CD4-positive, alpha-beta T cell treated with Interferon alpha-2 for 1 hour (primary cell): ENCODE measurements at regions not wholly inside any gene's neighbourhood (a gene's known extent, or its start where the extent isn't known, plus 50 kb on each side); places are given as distances from the start of the nearest gene placed in this dataset.
"Not testable (repeated sequence)": the region's sequence is repeated elsewhere in the genome, so short reads cannot be mapped to it uniquely, and the experiment has no call there.

ENCODE experiments used
- DNase-seq, 2 donors: peaks; one replicate each; pipeline ENCODE4 v3.0.0-alpha.2; 2020 to 2022

DNA sequence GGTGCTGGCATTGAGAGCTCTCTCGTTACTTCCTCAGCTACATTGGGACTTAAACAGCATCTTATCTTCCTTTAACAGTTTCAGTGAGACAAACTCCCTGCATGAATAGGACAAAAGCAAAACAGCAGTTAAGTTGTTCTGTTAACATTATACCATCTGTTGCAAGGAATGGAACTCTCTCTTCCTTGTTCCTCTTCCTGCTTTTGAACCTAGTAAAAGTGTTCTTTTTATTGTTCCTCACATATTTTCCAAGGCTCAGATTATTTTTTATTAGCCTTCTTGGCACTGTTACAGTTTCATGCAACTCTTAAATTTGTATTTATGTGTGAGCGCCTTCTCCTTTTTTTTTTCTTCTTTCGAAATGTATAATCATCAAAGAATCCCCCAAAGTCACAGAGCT lies 202.6 kb upstream of the UFM1 start:
- no peak for DNase-seq

- DNase-seq, result no peak
Measured at GRCh38 chr13:38141792-38142191, 207.9 kb upstream of the UFM1 start.

- no peak for DNase-seq
Measured at GRCh38 chr13:38135592-38135991, 214.1 kb upstream of the UFM1 start.

- DNase-seq, result no peak
Measured at GRCh38 chr13:38121267-38121666, 228.4 kb upstream of the UFM1 start.

DNA sequence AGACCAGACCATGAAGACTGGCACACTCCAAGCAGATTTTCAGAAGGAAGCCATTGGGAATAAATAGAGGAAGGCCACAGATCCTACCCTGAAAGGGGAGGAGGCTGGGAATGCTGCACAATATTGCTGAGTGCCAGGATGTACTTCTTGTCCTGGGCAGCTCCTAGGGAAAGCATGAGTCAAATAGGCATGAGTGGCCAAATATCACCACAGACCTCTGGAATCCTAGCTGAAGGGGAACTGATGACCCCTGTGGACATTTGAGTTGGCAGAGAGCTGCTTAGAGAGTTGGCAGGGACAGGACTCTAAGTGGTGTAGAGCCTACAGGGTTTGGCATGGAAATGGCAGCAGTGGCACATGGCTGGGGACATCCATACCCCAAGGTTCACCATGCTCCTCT lies 234.3 kb upstream of the TRPC4 start:
- DNase-seq, result no peak

DNA sequence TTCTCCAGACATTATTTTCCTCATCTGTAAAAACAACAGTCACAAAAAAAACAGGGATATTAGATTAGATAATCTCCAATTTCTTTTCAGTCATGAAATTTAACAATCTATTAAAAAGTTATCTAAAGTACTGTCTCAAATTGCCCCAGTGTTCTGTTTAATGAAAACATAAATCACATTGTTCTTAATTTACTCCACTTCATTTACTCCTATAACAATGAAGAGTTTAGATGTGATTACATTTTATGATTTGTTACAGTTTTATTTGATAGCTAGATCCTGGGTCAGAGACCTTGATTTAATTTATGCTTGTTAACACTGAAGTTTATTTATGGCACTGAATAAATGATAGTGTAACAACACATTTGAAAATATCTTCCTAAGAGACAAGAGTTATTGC lies 230.2 kb upstream of the TRPC4 start:
- DNase-seq, result no peak

DNA sequence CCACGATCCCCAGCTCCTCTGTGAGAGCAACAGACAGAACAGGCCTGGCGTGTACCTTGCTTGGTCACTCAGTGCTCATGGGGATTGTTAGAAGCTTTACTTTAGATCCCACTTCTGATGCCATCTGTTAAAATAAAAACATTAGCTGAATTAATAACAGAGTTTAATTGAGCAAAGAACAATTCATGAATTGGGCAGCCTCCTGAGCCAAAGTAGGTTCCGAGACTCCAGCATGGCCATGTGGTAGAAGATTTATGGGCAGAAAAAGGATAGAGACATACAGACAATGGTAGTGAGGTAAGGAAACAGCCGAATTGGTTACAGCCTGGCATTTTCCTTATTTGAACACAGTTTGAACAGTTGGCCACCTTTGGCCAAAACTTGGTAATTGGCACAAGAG lies 223.9 kb upstream of the TRPC4 start:
- DNase-seq, result no peak

DNA sequence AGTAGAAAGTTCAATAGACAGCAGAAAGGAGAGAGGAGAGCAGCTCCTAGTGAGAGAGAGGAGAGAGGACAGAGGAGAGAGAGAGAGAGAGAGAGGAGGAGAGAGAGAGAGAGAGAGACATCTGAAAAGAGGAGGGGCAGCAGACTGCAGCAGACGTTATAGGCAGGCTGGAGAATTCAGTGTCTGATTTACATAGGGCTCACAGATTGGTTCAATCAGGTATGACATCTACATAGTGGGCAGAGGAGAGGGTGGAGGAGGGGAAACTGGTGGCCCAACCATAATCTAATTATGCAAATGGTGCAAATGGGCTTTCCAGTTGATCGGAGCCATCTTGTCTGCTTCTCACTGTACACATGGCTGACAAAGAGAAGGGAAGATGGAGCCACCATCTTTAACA lies 221.3 kb upstream of the TRPC4 start:
- no peak for DNase-seq

- no peak for DNase-seq
Measured at GRCh38 chr13:38086721-38087120, 217.1 kb upstream of the TRPC4 start.

- DNase-seq, result no peak
Measured at GRCh38 chr13:38086013-38086412, 216.4 kb upstream of the TRPC4 start.

DNA sequence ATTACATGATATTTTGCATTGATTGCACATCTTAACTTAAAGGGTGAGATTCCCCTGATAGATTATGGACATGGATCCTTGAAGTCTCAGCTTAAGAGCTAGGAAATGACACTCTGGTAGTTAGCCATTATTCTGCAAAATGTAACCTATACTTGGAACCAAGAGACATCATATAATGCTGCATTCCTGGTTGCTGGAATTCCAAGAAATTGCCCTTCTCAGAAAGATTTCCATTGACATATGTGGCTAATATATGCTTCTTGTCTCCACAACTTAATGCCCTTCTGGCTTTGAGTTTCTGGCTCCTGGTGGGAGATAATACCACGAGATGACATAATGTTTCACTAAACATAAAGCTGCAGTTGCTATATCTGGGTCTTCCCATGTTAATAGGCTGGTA lies 204.4 kb upstream of the TRPC4 start:
- DNase-seq, result no peak

DNA sequence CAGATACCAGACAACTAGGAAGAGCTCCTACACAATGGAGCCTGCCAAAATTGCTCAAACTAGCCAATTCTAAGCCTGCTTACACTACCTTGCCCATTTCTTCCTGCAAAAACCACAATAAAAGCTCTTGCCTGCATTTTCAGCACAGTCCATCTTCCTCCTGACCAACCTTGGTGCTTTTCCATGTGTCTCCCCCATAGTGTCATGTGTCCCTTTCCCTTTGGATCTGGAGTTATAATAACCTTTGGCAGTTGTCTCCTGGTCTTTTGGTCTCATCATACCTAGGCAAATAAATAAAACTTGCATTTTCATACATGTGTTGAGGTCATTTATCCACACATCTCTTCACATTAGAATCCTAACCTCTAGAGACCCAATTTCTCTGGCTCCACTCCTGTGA lies 203.1 kb upstream of the TRPC4 start:
- DNase-seq, result no peak

DNA sequence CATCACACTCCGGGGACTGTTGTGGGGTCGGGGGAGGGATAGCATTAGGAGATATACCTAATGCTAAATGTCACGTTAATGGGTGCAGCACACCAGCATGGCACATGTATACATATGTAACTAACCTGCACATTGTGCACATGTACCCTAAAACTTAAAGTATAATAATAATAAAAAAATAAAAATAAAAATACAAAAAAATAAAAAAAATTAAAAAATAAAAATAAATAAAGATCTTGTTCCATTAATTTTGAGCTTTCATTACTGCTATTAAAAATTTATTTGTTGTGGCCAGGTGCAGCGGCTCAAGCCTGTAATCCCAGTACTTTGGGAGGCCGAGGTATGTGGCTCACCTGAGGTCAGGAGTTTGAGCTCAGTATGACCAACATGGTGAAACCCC lies 201.8 kb upstream of the TRPC4 start:
- DNase-seq, result not testable (repeated sequence)

GRCh38 chr13:38053896-38054295 lies 184.3 kb upstream of the TRPC4 start:
- DNase-seq, result no peak

DNA sequence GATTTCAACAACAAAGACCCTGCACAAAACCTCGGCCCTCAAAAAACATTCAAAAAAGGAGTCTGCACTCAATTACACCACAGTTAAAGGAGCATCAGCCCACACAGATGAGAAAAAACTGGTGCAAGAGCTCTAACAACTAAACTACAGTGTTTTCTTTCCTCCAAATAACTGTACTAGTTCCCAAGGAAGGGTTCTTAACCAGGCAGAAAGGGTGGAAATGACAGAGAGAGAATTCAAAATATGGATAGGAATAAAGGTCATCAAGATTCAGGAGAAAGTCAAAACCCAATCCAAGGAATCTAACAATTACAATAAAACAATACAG lies 176.4 kb upstream of the TRPC4 start:
- no peak for DNase-seq

GRCh38 chr13:38045278-38046048 lies 175.9 kb upstream of the TRPC4 start:
- no peak for DNase-seq

DNA sequence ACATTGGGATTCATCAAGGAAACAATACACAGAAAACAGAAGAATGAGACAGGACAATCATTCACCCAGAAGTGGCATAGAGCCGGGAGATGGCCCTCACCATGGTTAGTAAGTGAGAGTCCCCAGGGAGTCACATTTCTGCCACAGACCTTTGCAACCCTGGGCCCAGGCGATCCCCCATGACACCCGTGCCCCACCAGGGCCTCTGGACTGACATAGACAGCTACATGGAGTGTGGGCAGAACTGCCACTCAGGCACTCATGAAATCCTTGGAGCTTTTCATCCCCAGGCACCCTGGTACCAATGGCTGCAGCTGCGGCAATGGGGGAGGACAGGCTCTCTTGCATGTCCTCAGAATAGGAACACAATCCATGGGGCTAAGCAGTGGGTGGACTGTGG lies 174.5 kb upstream of the TRPC4 start:
- no peak for DNase-seq

DNA sequence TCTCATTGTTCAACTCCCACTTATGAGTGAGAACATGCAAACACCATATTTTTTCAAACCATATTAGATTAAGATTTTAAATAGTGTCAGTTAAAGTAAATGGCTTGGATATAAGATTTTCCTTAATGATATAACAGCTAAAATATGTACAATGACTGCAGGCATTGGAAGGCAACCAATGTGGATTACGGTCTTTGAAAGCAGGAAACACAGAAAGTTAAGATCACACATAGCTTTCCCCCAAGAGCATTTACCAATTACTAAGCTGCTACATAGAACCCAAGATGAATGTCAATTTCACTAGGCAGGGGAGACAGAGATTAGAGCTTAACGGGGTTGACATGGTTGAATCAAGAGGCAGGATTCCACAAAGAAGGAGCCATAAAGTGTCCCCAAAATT lies 173.2 kb upstream of the TRPC4 start:
- DNase-seq, result no peak

DNA sequence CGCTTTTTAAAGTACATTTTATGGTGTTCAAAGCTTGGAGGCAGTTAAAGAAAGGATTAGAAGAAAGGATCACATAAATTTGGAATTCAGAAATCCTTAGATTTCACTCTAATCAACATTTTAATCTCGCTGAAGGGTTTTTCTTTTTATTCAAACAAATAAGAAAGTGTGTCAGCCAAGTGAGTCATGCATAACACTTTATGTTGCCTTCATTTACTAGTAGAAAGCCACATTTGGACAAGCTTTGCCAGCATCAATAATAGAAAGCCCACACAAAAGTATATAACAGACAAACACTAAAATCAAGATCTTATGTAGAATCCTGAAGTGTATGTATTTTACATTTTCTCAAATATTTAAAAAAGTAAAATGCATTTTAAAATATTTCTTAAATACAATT lies 154.9 kb upstream of the TRPC4 start:
- no peak for DNase-seq

DNA sequence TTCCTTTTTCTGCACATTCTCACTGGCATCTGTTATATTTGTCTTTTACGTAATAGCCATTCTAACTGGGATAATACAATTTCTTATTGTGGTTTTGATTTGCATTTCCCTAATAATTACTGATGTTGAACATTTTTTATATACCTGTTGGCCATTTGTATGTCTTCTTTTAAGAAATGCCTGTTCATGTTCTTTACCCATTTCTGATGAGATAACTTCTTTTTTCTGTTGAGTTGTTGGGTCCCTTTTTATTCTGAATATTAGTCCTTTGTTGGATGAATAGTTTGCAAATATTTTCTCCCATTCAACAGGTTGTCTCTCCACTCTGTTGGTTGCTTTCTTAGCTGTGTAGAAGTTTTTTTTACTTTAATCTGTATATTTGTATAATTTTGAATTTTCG lies 147.7 kb upstream of the TRPC4 start:
- DNase-seq, result no peak

DNA sequence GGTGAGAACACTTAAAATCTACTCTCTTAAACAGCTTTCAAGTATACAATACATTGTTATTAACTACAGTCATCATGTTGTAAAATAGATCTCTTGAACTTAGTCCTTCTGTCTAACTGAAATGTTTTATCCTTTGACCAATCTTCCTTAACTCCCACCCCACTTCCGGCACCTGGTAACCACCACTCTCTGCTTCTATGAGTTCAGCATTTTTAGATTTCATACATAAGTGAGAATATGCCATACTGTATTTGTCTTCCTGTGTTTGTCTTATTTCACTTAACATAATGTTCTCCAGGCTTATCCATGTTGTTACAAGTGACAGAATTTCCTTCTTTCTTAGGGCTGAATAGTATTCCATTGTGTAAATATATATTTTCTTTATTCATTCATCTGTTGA lies 144.1 kb upstream of the TRPC4 start:
- no peak for DNase-seq

GRCh38 chr13:38012096-38012495 lies 142.5 kb upstream of the TRPC4 start:
- DNase-seq, result no peak

DNA sequence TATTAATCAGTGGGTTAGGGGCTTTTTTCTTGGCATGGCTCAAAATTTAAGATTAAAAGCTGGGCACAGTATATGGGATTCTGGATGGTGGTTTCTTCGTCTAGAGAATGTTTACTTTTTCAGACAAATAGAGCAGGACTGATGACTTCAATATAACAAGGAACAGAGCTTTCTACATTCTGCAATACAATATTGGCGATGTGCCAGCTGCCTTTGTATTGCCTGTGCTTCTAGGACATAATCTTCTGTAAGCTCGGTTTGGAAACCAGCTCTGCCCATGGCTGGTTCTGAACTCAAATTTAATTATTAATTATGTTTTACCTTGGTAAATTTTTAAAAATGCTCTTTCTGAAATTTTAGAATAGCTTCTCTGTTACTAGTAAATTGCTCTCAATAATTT lies 139.1 kb upstream of the TRPC4 start:
- no peak for DNase-seq

DNA sequence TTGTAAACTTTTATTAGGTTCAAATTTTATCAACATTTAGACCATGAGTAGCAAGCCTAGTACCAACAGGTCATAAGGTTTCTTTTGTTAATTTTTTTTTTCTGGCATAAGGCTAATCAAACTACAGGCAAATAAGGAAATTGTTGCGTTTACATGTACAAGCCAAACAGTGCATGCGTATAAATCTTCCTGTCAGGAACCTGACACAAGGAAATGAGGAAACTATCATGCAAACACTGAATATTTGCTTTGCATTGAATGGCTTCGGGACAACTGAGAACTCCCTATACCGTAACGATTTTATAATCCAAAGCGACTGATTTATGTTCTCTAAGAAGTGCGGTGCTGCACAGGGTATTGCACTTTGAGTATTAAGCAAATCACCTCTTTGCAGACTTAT lies 133.0 kb upstream of the TRPC4 start:
- no peak for DNase-seq

DNA sequence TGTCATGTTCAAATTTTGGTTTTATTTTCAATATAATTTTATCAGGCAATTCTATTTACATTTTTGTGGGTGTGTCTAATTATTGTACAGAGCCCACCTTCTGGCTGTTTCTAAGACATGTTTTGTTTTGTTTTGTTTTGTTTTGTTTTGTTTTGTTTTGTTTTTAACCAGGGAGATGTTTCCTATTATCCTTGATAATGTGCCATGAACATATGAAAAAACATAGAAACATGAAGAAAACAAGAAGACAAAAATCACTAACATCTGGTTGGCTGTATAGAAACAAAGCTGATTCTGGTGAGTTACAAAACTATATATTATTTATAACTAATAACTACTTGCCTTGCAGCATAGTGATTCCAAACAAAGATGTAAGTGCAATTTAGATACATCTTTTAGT lies 128.1 kb upstream of the TRPC4 start:
- DNase-seq, result no peak

- DNase-seq, result no peak
Measured at GRCh38 chr13:37995092-37995491, 125.5 kb upstream of the TRPC4 start.
